Calu3 (cell line): ENCODE measurements at regions not wholly inside any gene's neighbourhood (a gene's known extent, or its start where the extent isn't known, plus 50 kb on each side); places are given as distances from the start of the nearest gene placed in this dataset.
"Not testable (repeated sequence)": the region's sequence is repeated elsewhere in the genome, so short reads cannot be mapped to it uniquely, and the experiment has no call there.

Source experiments
- BruUV-seq: library from RNA; stranded (reverse); fragments of 400-500 nt; replicated peaks from 2 replicates; lab custom pipeline; 2021; lab: Mats Ljungman, UMichigan
- CTCF ChIA-PET: fragments of 300-600 bp; sonication (Branson Sonifier 250); formaldehyde crosslinking; loops from one replicate; lab custom pipeline; 2022; ENCODE audit warnings: antibody characterized with exemption; lab: Charles Lee
- DNase-seq: peaks from one replicate; pipeline ENCODE4 v3.0.0; 2022
- H3K27ac Mint-ChIP-seq: one replicate; pipeline ENCODE4 v1.8.0; 2022; ENCODE audit warnings: mixed read lengths; ENCODE audit not compliant: unreplicated experiment
- H3K27me3 Mint-ChIP-seq: one replicate; pipeline ENCODE4 v1.8.0; 2022; ENCODE audit warnings: mixed read lengths; ENCODE audit not compliant: unreplicated experiment
- H3K36me3 Mint-ChIP-seq: one replicate; pipeline ENCODE4 v1.8.0; 2022; ENCODE audit warnings: mild to moderate bottlenecking, moderate library complexity, mixed read lengths; ENCODE audit not compliant: insufficient read depth, unreplicated experiment
- H3K4me1 Mint-ChIP-seq: one replicate; pipeline ENCODE4 v1.8.0; 2022; ENCODE audit warnings: mild to moderate bottlenecking, low read depth, mixed read lengths; ENCODE audit not compliant: unreplicated experiment
- H3K4me3 Mint-ChIP-seq: one replicate; pipeline ENCODE4 v1.8.0; 2022; ENCODE audit warnings: mild to moderate bottlenecking, low read depth, moderate library complexity, mixed read lengths; ENCODE audit not compliant: unreplicated experiment
- H3K9me3 Mint-ChIP-seq: one replicate; pipeline ENCODE4 v1.8.0; 2022; ENCODE audit warnings: low read depth, mixed read lengths; ENCODE audit not compliant: unreplicated experiment
- CTCF ChIP-seq: fragments of 200-600 bp; IDR thresholded peaks from one replicate; pipeline ENCODE4 v1.8.0; 2022; ENCODE audit warnings: antibody characterized with exemption; ENCODE audit not compliant: unreplicated experiment
- intact Hi-C: fragments of 100-400 bp; cut with micrococcal nuclease; formaldehyde crosslinking; loops from one replicate; pipeline ENCODE4 v1.10.0; 2022; ENCODE audit not compliant: unreplicated experiment

- intact Hi-C loops, result no loop called here
Measured at GRCh38 chr16:25542306-25542705, 149.5 kb upstream of the HS3ST4 start.

GRCh38 chr16:25539767-25540166, 152.0 kb upstream of the HS3ST4 start:
- H3K36me3 Mint-ChIP-seq, H3K4me1 Mint-ChIP-seq, DNase-seq, H3K27ac Mint-ChIP-seq, CTCF ChIA-PET, BruUV-seq, H3K9me3 Mint-ChIP-seq, H3K27me3 Mint-ChIP-seq, intact Hi-C loops, H3K4me3 Mint-ChIP-seq: not testable (repeated sequence)

More at GRCh38 chr16:25542306-25542705, 149.5 kb upstream of the HS3ST4 start:
- TF ChIP-seq CTCF, result no peak
- H3K36me3 Mint-ChIP-seq, result no peaks in the 10 kb centered on the region
- H3K4me1 Mint-ChIP-seq, result no peaks in the 10 kb centered on the region
- H3K27ac Mint-ChIP-seq, result no peak overlapping the region
- no TSS peak for BruUV-seq
- no peaks in the 10 kb centered on the region for H3K27me3 Mint-ChIP-seq
- CTCF ChIA-PET, result no interaction called here
- DNase-seq, result no peak
- H3K9me3 Mint-ChIP-seq, result peaks cover 12% of the 10 kb centered on the region
- no peak overlapping the region for H3K4me3 Mint-ChIP-seq

DNA sequence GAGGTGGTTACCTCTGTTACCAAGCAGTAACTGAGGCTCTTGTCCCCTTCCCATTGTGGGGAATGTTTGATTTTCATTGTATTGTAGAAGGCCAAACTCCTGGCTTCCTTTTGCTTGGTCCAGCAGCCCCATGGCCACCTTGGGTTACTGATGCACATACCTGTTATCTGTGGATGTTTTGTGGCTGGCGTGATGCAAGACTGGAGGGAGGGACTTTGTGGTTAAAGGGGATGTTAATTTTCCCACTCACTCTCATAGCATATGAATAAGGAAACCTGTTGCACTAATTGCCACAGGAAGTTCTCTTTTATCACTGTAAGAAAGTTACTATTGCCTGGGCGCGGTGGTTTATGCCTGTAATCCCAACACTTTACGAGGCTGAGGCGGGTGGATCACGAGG, 168.6 kb upstream of the HS3ST4 start:
- no peak for TF ChIP-seq CTCF
- H3K27me3 Mint-ChIP-seq, result no peaks in the 10 kb centered on the region
- H3K4me3 Mint-ChIP-seq, result no peak overlapping the region
- peaks cover 8% of the 10 kb centered on the region for H3K9me3 Mint-ChIP-seq
- no peaks in the 10 kb centered on the region for H3K4me1 Mint-ChIP-seq
- CTCF ChIA-PET, result no interaction called here
- no peaks in the 10 kb centered on the region for H3K36me3 Mint-ChIP-seq
- no TSS peak for BruUV-seq
- intact Hi-C loops, result no loop called here
- no peak for DNase-seq
- no peak overlapping the region for H3K27ac Mint-ChIP-seq

DNA sequence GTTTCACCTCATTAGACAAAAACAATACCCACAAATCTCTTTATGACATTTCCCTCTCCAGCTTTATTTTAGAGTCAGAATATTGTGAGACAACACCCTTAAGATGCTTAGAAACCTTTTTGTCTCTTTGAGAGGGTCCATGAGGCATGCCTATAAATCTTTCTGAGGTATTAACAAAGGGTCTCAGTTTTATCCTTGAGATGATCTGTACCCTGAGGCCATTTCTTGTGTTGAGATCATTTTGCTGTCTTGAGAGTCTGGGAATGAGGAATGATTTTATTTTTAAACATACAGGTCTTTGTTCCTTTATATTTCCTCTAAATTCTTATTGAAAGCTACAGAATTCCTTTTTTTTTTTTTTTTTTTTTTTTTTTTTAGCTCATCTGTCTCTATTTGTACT, 179.7 kb upstream of the HS3ST4 start:
- Mint-ChIP-seq H3K4me1 (no peaks in the 10 kb centered on the region), H3K4me3 (no peak overlapping the region), H3K36me3 (no peaks in the 10 kb centered on the region), H3K27me3 (peaks cover 10% of the 10 kb centered on the region), H3K27ac (no peak overlapping the region), H3K9me3 (peaks cover 5% of the 10 kb centered on the region)
- CTCF ChIA-PET, result no interaction called here
- BruUV-seq, result no TSS peak
- no peak for TF ChIP-seq CTCF
- intact Hi-C loops, result no loop called here
- no peak for DNase-seq

DNA sequence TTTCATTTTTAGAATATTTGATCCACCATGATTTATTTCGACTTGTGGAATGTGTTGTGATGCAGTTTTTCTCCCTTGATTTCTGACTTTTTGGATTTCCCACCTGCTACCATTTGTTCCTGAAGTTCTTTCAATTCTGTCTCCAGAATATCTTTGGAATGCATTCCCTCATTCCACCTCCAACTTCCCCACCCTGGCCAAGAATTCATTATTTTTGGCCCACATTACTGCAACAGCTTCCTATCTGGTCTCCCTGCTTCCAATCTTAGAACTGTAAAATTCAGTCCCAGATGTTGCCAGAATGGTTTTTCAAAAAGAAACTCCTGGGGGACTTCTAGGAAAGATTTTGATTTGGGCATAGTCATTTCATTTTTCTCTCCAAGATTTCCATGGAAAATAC, 182.3 kb upstream of the HS3ST4 start:
- peaks cover 5% of the 10 kb centered on the region for H3K9me3 Mint-ChIP-seq
- CTCF ChIA-PET, result no interaction called here
- H3K27me3 Mint-ChIP-seq, result peaks cover 23% of the 10 kb centered on the region
- H3K27ac Mint-ChIP-seq, result no peak overlapping the region
- no peak for DNase-seq
- no TSS peak for BruUV-seq
- no peaks in the 10 kb centered on the region for H3K4me1 Mint-ChIP-seq
- intact Hi-C loops, result no loop called here
- TF ChIP-seq CTCF, result no peak
- no peaks in the 10 kb centered on the region for H3K36me3 Mint-ChIP-seq
- H3K4me3 Mint-ChIP-seq, result no peak overlapping the region
